ENCODE measurements at regions not wholly inside any gene's neighbourhood (a gene's known extent, or its start where the extent isn't known, plus 50 kb on each side); places are given as distances from the start of the nearest gene placed in this dataset.

DNA sequence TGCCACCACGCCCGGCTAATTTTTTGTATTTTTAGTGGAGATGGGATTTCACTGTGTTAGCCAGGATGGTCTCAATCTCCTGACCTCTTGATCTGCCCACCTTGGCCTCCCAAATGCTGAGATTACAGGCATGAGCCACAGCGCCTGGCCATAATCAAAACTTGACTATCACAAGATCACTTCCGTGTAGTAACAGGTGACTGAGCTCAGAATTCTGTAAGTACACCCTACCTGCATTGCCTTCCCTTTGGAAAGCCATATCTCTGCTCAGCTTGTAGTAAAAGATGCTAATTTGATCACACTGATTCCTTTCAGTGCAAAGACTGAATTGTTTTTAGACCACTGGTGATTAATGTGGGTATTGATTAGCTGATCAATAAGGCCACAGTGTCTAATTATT is 167.1 kb downstream of the SHOX2 start:
- Histone ChIP-seq H3K27ac (replicated peaks) (no peak overlapping the region), H3K4me3 (replicated peaks; ENCODE audit: insufficient read depth, low read length) (no peak overlapping the region), H3K27me3 (ENCODE audit: insufficient read depth, poor library complexity, severe bottlenecking) (no peaks in the 10 kb centered on the region)
- no peak for DNase-seq (ENCODE audit: low read depth in 1 of 2, low spot score in 1 of 2)
- TF ChIP-seq POLR2AphosphoS5 (IDR thresholded peaks at IDR 0.05; ENCODE audit: low read depth) (no peak), GABPA (IDR thresholded peaks at IDR 0.05; ENCODE audit: low read depth) (no peak)
- TF ChIP-seq, protein P1, sequence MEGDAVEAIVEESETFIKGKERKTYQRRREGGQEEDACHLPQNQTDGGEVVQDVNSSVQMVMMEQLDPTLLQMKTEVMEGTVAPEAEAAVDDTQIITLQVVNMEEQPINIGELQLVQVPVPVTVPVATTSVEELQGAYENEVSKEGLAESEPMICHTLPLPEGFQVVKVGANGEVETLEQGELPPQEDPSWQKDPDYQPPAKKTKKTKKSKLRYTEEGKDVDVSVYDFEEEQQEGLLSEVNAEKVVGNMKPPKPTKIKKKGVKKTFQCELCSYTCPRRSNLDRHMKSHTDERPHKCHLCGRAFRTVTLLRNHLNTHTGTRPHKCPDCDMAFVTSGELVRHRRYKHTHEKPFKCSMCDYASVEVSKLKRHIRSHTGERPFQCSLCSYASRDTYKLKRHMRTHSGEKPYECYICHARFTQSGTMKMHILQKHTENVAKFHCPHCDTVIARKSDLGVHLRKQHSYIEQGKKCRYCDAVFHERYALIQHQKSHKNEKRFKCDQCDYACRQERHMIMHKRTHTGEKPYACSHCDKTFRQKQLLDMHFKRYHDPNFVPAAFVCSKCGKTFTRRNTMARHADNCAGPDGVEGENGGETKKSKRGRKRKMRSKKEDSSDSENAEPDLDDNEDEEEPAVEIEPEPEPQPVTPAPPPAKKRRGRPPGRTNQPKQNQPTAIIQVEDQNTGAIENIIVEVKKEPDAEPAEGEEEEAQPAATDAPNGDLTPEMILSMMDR (IDR thresholded peaks at IDR 0.05; ENCODE audit: insufficient read depth, low read length), result no peak

DNA sequence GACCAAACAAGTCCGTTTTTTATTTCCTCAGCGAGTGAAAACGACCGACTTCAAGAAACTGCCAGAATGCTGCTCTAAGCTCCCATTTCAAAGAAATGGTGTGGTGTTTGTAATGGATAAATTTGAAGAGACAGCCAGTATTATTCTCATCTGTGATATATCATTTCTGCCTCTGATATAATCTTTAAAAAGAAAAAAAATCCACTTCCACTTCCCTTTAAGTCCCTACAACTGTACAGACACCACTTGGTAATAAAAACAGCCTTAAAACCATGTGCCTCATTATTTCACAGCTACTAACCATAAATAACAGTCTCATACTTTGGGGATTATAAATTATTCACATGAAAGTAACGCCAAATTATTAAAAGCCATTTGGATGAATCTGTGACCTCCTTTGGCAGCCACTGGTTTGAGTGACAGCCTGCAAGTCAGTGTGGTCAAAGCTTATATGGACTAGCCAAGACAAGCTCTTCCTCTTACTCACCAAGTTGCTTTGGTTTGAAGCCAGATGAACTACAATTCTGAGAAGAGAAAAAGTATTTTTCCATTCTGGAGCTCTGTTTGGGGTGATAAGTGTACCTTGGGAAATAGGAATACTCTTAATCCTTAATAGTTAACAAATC is 168.0 kb downstream of the SHOX2 start:
- TF ChIP-seq SPI1 (IDR thresholded peaks at IDR 0.05; ENCODE audit: borderline replicate concordance, low read depth), result peak; percentile 30; the same call in 1 of the 2 replicates
- TF ChIP-seq, protein P2, sequence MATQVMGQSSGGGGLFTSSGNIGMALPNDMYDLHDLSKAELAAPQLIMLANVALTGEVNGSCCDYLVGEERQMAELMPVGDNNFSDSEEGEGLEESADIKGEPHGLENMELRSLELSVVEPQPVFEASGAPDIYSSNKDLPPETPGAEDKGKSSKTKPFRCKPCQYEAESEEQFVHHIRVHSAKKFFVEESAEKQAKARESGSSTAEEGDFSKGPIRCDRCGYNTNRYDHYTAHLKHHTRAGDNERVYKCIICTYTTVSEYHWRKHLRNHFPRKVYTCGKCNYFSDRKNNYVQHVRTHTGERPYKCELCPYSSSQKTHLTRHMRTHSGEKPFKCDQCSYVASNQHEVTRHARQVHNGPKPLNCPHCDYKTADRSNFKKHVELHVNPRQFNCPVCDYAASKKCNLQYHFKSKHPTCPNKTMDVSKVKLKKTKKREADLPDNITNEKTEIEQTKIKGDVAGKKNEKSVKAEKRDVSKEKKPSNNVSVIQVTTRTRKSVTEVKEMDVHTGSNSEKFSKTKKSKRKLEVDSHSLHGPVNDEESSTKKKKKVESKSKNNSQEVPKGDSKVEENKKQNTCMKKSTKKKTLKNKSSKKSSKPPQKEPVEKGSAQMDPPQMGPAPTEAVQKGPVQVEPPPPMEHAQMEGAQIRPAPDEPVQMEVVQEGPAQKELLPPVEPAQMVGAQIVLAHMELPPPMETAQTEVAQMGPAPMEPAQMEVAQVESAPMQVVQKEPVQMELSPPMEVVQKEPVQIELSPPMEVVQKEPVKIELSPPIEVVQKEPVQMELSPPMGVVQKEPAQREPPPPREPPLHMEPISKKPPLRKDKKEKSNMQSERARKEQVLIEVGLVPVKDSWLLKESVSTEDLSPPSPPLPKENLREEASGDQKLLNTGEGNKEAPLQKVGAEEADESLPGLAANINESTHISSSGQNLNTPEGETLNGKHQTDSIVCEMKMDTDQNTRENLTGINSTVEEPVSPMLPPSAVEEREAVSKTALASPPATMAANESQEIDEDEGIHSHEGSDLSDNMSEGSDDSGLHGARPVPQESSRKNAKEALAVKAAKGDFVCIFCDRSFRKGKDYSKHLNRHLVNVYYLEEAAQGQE (IDR thresholded peaks at IDR 0.05; ENCODE audit: insufficient replicate concordance, low read depth), result no peak
- Histone ChIP-seq H3K4me3 (replicated peaks; ENCODE audit: insufficient read depth, low read length) (no peak overlapping the region), H3K27ac (replicated peaks) (no peak overlapping the region), H3K27me3 (ENCODE audit: insufficient read depth, poor library complexity, severe bottlenecking) (no peaks in the 10 kb centered on the region)
- no peak for DNase-seq (ENCODE audit: low read depth in 1 of 2, low spot score in 1 of 2)

DNA sequence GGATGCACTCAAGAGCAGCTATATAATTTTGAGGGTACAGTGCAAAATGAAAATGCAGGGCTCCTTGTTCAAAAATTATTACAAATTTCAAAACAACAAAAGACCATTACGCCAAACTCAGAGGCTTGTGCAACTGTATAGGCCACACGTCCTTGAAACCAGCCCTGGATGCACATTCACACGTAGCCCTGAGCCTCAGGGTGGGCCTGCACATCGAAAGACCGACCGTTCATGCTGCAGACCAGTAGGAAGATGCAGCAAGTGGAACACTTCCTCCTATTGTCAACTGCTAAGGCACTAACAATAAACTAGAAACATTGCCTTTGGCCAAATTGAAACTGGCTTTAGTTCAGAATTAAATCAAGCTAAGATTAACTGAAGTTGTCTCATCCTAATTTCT is 174.7 kb downstream of the SHOX2 start:
- TF ChIP-seq, protein P1 (IDR thresholded peaks at IDR 0.05; ENCODE audit: insufficient read depth, low read length), result no peak
- peak; percentile 47; the same call in 1 of the 2 replicates for TF ChIP-seq SPI1 (IDR thresholded peaks at IDR 0.05; ENCODE audit: borderline replicate concordance, low read depth)
- no peak for TF ChIP-seq GABPA (IDR thresholded peaks at IDR 0.05; ENCODE audit: low read depth)
- TF ChIP-seq POLR2AphosphoS5 (IDR thresholded peaks at IDR 0.05; ENCODE audit: low read depth), result no peak
- TF ChIP-seq, protein P2 (IDR thresholded peaks at IDR 0.05; ENCODE audit: insufficient replicate concordance, low read depth), result no peak
- H3K4me3 ChIP-seq (replicated peaks; ENCODE audit: insufficient read depth, low read length), result no peak overlapping the region
- no peaks in the 10 kb centered on the region for H3K27me3 ChIP-seq (ENCODE audit: insufficient read depth, poor library complexity, severe bottlenecking)
- H3K27ac ChIP-seq (replicated peaks), result peak overlapping the region; percentile 3; the same call in 1 of the 2 replicates
- peak in 1 of 2 experiments; percentile 52 for DNase-seq (ENCODE audit: low read depth in 1 of 2, low spot score in 1 of 2)

DNA sequence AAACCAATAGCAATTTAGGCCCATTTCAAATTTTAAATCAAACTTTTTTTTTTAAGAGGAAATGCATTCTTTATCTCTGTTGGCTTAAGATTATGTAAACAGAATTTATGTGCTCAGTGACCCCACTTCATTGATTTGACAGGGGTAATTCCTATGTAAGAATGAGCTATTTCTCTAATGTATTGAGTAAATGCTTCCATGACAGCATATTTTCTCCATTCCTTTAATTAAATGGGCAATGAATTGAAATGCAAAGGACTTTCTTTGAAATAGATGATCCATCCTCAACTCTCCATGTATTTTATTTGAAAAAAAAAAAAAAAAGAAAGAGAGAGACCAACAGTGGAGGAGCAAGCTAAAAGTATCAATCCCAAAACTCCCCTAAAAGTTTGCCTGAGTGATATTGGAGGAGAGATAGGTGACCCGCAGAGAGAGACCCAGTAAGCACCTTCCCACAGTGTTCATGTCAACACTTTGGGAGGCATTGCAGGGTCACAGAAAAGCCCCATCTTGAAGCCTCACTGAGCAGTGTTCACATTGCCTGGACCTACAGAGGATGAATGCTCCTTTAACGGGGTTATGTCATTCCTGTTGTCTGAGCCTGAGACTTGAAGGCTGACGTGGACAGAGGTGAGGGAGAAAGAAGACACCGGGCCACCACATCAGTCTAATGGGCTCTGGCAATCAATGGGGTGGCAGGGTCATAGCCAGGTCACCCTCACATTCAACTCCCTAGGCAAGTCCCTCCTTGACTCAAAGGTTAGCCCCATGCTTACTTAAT is 176.0 kb downstream of the SHOX2 start:
- TF ChIP-seq POLR2AphosphoS5 (IDR thresholded peaks at IDR 0.05; ENCODE audit: low read depth), result no peak
- no peak for TF ChIP-seq SPI1 (IDR thresholded peaks at IDR 0.05; ENCODE audit: borderline replicate concordance, low read depth)
- TF ChIP-seq GABPA (IDR thresholded peaks at IDR 0.05; ENCODE audit: low read depth), result no peak
- no peak overlapping the region for H3K4me3 ChIP-seq (replicated peaks; ENCODE audit: insufficient read depth, low read length)
- no peak overlapping the region for H3K27ac ChIP-seq (replicated peaks)
- DNase-seq (ENCODE audit: low read depth in 1 of 2, low spot score in 1 of 2), result no peak
- H3K27me3 ChIP-seq (ENCODE audit: insufficient read depth, poor library complexity, severe bottlenecking), result no peaks in the 10 kb centered on the region

All from HL-60 (cell line).